Erythroblast (primary cell): ENCODE measurements at regions not wholly inside any gene's neighbourhood (a gene's known extent, or its start where the extent isn't known, plus 50 kb on each side); places are given as distances from the start of the nearest gene placed in this dataset.

Experiments
- GATA1 ChIP-seq: IDR thresholded peaks from 2 replicates; pipeline ENCODE4 v1.6.1; 2011; ENCODE audit warnings: low read depth, mild to moderate bottlenecking, control low read depth, low read length, moderate library complexity
- POLR2A ChIP-seq: IDR thresholded peaks from 2 replicates; pipeline ENCODE4 v1.6.1; 2011; ENCODE audit warnings: mild to moderate bottlenecking, low read length

GRCh38 chr6:81997090-81997926, 244.8 kb upstream of the TENT5A start:
- no peak for TF ChIP-seq POLR2A
- TF ChIP-seq GATA1 = no peak
